Suprapubic skin (tissue), 3 donors: ENCODE measurements at regions not wholly inside any gene's neighbourhood (a gene's known extent, or its start where the extent isn't known, plus 50 kb on each side); places are given as distances from the start of the nearest gene placed in this dataset.

Source experiments
- CTCF ChIP-seq, 2 donors: fragments of 200-600 bp in 1 of 2; fragments of 450-650 bp in 1 of 2; sonication (generic) in 1 of 2; IDR thresholded peaks; one replicate each; pipeline ENCODE4 v1.5.1; 2016 to 2019; ENCODE audit warnings: antibody characterized with exemption in 2 of 2, mild to moderate bottlenecking in 1 of 2, moderate library complexity in 1 of 2
- POLR2A ChIP-seq, 2 donors: fragments of 450-650 bp; IDR thresholded peaks; one replicate each; pipeline ENCODE4 v1.6.1; 2017; ENCODE audit warnings: antibody characterized with exemption in 2 of 2, mild to moderate bottlenecking in 2 of 2, moderate library complexity in 2 of 2

DNA sequence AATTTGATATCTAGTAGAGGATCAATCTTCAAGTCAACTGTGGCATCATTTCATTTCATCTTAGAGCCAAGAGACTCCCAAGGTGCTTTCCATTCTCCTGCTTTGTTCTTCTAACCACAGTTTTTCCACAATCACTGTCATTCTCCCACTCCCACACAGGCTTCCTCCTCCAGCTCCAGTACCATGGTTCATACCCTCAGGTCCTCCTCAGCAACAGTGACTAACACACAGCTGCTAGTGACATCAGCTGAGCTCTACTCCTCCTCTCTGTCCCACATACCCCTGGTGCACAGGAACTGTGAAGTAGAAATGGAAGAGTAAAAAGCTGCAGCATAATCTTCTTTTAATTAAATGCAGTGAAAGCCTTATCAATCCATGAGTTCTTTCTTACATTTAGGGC, 200.2 kb upstream of the DPH6 start:
- TF ChIP-seq CTCF (IDR thresholded peaks at IDR 0.05) = no peak
- no peak for TF ChIP-seq POLR2A (IDR thresholded peaks at IDR 0.05)
